ENCODE measurements at regions not wholly inside any gene's neighbourhood (a gene's known extent, or its start where the extent isn't known, plus 50 kb on each side); places are given as distances from the start of the nearest gene placed in this dataset.

GRCh38 chr13:58998716-58999115 lies 1165.0 kb downstream of the DIAPH3 start:
- ATAC-seq: no peak
- TF ChIP-seq ISL1 (CRISPR knock-in tag; IDR thresholded peaks at IDR 0.05) (no peak), CSRNP3 (CRISPR knock-in tag; IDR thresholded peaks at IDR 0.05) (no peak), RARB (CRISPR knock-in tag; IDR thresholded peaks at IDR 0.05) (no peak), CSDC2 (CRISPR knock-in tag; IDR thresholded peaks at IDR 0.05) (no peak), POU6F1 (CRISPR knock-in tag; IDR thresholded peaks at IDR 0.05; ENCODE audit: borderline replicate concordance, low read depth) (no peak), OSR1 (CRISPR knock-in tag; IDR thresholded peaks at IDR 0.05) (no peak)

- TF ChIP-seq ZNF565 (CRISPR knock-in tag; conservative IDR thresholded peaks at IDR 0.05; ENCODE audit: low read depth) (no peak), GLIS3 (CRISPR knock-in tag; IDR thresholded peaks at IDR 0.05) (no peak), ZNF70 (CRISPR knock-in tag; IDR thresholded peaks at IDR 0.05) (no peak), TCF4 (CRISPR knock-in tag; IDR thresholded peaks at IDR 0.05; ENCODE audit: borderline replicate concordance) (no peak)
- no peak for ATAC-seq
Measured at GRCh38 chr13:58999851-59000250, 1163.9 kb downstream of the DIAPH3 start.

GRCh38 chr13:59000770-59001169 lies 1163.0 kb downstream of the DIAPH3 start:
- no peak for ATAC-seq
- TF ChIP-seq CREB5 (CRISPR knock-in tag; IDR thresholded peaks at IDR 0.05; ENCODE audit: low read depth) (0 out of 2 replicates have a peak, but pooled peaks have one; percentile 23), ZFP3 (CRISPR knock-in tag; IDR thresholded peaks at IDR 0.05) (no peak)

- no peak for ATAC-seq
- TF ChIP-seq RARB (CRISPR knock-in tag; IDR thresholded peaks at IDR 0.05) (no peak), CSDC2 (CRISPR knock-in tag; IDR thresholded peaks at IDR 0.05) (no peak), ARNTL (CRISPR knock-in tag; IDR thresholded peaks at IDR 0.05; ENCODE audit: borderline replicate concordance, low read depth) (no peak), ZNF70 (CRISPR knock-in tag; IDR thresholded peaks at IDR 0.05) (no peak), TSHZ2 (CRISPR knock-in tag; IDR thresholded peaks at IDR 0.05) (no peak), CREB5 (CRISPR knock-in tag; IDR thresholded peaks at IDR 0.05; ENCODE audit: low read depth) (no peak), BACH2 (CRISPR knock-in tag; IDR thresholded peaks at IDR 0.05; ENCODE audit: borderline replicate concordance) (no peak), ESRRG (CRISPR knock-in tag; IDR thresholded peaks at IDR 0.05) (no peak), CSRNP3 (CRISPR knock-in tag; IDR thresholded peaks at IDR 0.05) (no peak), ISL1 (CRISPR knock-in tag; IDR thresholded peaks at IDR 0.05) (no peak), ZFP30 (CRISPR knock-in tag; IDR thresholded peaks at IDR 0.05) (no peak), SNAI2 (CRISPR knock-in tag; IDR thresholded peaks at IDR 0.05) (no peak), ZNF8 (CRISPR knock-in tag; IDR thresholded peaks at IDR 0.05) (no peak), GLIS3 (CRISPR knock-in tag; IDR thresholded peaks at IDR 0.05) (no peak), PATZ1 (CRISPR knock-in tag; IDR thresholded peaks at IDR 0.05; ENCODE audit: borderline replicate concordance) (no peak), ZNF565 (CRISPR knock-in tag; conservative IDR thresholded peaks at IDR 0.05; ENCODE audit: low read depth) (no peak), TCF4 (CRISPR knock-in tag; IDR thresholded peaks at IDR 0.05; ENCODE audit: borderline replicate concordance) (no peak), OSR1 (CRISPR knock-in tag; IDR thresholded peaks at IDR 0.05) (no peak), POU6F1 (CRISPR knock-in tag; IDR thresholded peaks at IDR 0.05; ENCODE audit: borderline replicate concordance, low read depth) (no peak)
Measured at GRCh38 chr13:59012731-59013130, 1151.0 kb downstream of the DIAPH3 start.

Measured in SK-N-SH treated with all-trans-retinoic acid at 6 μM for 48 hours (cell line).